Kidney glomerular epithelial cell (primary cell): ENCODE measurements at regions not wholly inside any gene's neighbourhood (a gene's known extent, or its start where the extent isn't known, plus 50 kb on each side); places are given as distances from the start of the nearest gene placed in this dataset.

ENCODE experiments used
- DNase-seq: peaks from one replicate; lab custom pipeline; 2025; lab: John Stamatoyannopoulos, UW

DNA sequence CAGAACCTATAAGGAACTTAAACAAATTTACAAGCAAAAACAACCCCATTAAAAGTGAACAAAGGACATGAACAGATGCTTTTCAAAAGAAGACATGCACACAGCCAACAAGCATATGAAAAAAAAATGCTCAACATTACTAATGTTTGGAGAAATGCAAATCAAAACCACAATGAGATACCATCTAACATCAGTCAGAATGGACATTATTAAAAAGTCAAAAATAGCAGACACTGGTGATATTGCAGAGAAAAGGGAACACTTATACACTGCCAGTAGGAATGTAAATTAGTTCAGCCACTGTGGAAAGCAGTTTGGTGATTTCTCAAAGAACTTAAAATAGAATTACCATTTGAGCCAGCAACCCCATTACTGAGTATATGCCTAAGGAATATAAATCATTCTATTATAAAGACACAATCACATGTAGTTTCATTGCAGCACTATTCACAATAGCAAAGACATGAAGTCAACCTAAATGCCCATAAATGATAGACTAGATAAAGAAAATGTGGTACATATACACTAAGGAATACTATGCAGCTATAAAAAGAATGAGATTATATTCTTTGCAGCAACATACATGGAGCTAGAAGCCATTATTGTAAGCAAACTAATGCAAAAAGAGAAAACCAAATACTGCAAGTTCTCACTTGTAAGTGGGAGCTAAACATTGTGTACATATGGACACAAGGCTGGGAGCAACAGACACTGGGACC, 1509.4 kb downstream of the TECRL start:
- no peak for DNase-seq

DNA sequence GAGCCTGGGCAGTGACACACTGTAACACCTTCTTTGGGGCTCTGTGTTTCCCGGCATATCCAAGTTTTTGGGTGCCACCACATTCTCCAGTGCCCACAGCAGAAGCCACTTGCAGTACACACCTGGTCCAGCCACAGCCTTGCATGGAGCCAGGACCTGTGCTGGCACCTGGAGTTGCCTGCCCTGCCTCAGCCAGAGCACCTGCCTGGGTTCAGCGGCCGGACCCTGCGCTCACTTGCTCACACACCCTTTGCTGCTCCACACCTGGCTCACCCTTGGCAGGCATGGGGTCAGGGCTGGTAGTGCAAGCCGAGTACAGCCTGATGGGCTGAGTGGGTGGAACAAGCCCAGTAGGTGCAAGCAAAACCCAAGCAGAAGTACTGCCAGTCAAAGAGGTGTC, 1511.1 kb downstream of the TECRL start:
- DNase-seq = no peak

DNA sequence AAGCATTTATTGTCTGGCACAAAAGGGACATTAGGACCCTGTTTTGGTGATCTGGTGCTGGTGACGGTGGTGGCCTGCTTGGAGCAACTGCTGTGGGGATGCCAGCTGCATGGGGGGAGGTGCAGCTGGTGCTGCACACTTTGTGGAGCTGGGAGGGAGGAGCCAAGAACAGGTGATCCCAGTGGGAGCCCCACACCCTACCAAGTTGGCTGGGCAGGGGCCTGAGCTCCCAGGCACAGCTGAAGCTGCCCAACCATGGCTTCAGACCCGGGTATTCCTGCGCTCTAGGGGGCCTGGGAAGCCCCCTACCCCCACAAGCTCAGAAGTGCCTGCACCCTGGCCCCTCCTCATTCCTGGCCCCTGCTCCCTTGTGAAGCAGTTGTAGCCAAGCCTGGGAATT, 1512.5 kb downstream of the TECRL start:
- DNase-seq = no peak

DNA sequence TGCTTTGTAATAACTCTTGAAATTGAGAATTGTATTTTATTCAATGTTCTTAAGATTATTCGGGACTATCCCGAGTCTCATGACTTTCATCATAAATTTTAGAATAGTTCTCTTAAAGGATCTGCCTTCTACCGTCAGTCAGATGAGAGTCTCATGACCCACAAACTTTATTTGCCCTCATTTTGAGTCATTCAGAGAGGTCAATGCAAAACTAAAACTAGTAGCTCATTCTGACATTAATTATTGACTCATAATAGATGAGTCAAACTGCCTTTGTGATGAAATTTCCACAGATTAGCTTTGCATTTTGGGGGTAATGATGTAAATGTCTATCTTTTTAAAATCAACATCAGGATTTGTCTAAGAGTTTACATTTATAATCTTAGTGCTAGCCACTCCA, 1527.3 kb downstream of the TECRL start:
- DNase-seq = no peak

DNA sequence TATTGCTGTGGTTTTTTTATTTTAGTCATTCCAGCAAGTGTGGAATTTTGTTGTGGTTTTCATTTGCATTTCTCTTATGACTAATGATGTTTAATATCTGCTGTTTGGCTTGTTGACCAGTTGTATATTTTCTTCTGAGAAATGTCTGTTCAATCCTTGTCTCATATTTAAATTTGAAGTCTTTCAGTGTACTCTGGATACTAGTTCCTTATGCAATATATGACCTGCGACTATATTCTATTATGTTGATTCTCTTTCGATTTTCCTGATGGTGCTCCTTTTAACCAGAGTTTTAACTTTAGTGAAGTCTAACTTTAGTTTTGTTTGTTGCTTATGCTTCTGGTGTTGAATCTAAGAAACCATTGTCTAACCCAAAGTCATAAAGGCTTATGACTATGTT, 1528.0 kb downstream of the TECRL start:
- no peak for DNase-seq

DNA sequence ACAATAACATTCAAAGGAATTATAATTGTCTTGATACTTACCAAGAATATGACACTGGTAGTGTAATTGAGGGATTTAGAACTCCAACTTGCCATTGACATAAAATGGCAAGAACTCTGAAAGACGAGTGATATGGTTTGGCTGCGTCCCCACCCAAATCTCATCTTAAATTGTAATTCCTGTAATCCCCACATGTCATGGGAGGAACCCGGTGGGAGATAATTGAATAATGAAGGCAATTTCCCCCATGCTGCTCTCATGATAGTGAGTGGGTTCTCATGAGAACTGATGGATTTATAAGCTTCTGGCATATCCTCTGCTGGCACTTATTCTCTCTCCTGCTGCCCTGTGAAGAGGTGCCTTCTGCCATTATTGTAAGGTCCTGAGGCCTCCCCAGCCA, 1536.4 kb downstream of the TECRL start:
- DNase-seq = no peak

DNA sequence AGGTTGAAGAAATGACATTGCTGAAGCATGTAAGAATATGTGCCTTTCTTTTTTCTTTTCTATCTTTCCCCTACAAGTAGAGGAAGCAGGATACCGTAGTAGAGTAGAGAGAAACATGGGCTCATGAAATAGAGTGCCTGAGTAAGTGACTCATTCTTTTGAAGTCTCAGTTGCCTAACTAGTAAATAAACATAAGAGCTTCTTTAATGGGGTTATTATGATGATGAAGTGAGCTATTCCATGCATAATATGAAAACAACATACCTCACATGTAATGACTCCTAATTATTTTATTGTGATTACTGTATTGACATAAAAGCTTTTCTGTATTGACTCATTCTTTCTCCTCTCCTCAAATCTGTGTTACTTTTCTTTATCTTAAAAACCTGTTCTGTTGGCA, 1538.2 kb downstream of the TECRL start:
- no peak for DNase-seq

DNA sequence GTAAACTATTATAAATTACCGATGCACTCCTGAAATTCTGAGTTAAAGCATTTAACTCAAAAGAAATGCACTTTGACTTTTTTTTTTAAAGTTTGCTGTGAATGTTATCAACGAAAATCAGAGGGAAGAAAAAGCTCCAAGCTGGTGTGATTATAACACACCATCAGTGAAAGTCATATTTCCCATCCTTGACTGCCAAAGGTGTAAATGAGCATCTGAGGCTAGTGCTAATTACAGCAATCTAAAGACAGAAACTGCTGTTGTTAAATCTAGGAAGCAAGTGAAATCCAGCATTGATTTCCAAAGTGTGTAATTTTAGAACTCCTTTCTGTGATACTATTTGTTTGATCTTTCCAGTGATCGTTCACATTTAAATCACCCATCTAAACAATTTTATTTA, 1538.8 kb downstream of the TECRL start:
- no peak for DNase-seq

DNA sequence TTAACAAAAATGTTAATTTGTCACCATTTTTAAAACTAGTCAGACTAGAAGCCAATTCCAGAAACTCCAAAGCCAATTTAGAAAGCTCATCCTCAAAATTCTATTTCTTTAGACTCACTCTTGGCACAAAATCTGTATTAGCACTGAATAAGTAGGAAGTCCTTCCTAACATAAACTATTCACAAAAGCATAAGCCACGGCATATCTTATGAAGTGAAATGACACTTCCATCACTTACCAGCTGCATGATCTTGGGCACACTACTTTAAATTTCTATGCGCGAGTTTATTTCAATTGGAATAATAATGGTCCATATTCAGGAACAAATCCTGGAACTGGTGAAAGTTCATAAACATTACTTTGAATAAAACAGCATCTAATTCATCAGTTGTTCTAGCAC, 1544.0 kb downstream of the TECRL start:
- DNase-seq = no peak

DNA sequence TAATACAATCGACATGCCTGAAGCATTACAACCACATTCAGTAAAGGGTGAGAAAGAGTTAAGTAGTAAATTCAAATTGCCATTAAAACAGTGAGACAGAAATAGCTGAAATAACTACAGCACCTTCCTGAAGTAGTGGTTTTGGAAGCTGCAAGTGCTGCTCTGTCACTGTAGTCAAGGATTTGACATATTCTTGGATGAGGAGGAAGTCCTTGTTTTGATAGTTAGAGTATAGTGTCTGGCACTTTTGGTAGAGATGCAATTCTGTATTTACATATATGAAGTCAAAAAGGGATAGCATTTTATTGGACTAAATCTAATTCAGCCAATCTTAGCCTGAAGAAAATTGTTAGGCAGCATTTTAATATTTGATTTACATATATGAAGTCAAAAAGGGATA, 1559.6 kb downstream of the TECRL start:
- DNase-seq = no peak

DNA sequence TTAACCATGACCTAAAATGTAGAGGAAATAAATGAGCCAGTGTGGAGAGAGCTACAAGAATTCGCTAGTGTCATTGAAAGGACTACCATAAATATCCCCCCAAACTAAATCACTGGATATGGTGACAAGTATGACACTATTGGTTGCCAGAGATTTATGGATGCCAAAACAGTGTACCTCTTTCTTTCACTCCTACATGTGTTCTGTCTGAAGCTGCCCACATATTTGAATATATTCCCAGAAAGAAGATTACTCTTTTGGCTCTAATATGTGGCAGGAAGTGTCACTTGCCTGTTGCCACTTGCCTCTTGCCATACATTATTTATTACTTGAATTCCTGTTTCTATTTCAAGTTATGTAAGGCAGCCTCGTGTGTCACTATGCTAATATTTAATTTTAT, 1573.6 kb downstream of the TECRL start:
- no peak for DNase-seq

DNA sequence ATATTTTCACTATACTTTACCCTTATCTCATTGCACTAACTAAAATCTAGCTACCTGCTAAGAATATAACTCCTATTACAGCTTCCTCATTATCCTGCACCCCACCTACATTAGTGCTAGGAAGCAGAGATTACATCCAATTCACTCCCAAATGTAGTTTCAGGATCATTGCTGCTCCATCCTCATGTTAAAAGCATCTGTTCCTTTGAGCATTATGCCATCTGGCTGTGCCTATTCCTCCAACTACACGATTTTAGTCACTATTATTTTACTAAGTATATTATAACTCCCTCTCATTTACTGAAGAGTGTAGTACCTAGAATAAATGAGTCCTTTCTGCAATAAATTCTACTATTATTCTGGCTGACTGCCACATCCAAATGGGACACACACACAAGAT, 1586.9 kb downstream of the TECRL start:
- DNase-seq = no peak

DNA sequence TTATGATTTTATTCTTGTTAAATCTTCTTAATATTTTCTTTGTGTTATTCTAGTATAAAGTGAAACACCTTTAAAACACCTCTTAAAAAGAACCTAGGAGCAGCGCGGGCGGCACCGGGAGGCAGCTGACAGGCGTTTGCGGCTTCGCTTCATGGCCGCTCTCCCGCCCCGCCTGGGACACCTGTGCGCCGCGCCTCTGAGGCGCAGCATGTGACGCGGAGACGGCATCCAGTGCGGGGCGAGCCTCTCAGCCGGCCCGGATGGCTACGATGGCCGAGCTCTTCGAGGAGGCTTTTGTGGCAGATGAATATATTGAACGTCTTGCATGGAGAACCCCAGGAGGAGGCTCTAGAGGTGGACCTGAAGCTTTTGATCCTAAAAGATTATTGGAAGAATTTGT, 1592.7 kb downstream of the TECRL start:
- no peak for DNase-seq

DNA sequence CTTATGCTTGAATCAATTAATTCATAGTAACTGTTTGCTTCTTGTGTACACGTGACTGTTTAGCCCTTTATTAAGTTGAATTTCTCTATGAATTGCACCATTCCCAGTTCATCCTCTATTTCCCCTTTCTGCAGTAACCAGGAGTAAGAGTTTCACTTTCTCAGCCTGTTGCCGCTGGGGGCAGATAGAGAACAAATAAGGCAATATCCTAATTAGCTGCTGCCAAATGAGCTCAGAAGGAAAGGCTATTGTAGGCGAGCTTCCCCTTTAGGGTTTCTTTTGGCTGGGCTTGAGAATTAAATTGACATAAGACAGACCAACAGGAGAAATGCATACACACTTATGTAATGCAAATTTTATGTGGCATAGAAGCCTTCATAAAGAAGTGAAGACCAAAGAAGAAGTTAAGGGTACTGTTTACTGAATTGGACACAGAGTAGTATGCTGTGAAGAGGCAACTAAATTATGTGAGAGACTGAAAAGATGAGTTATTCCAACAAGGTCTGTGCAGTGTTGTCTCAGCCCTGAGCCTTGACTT, 1594.7 kb downstream of the TECRL start:
- DNase-seq = no peak

DNA sequence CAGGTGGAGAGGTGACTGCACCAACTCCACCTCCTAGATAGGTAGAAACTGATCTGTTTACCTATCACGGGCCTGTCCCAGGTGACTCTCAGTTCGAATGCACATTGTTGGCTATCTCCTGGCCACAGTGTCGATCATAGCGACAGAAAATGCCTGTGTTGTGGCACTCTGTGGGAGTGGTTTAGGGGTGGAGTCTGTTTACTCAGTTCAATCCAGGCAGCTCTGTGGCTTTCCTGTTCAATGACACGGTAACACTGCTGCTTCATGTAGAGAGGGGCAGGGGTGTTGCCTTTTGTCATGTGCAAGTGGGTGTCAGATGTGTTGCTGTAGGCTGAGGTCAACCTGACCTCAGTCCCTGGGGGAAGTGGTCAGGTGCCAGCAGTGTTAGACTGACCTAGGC, 1602.4 kb downstream of the TECRL start:
- DNase-seq = no peak

DNA sequence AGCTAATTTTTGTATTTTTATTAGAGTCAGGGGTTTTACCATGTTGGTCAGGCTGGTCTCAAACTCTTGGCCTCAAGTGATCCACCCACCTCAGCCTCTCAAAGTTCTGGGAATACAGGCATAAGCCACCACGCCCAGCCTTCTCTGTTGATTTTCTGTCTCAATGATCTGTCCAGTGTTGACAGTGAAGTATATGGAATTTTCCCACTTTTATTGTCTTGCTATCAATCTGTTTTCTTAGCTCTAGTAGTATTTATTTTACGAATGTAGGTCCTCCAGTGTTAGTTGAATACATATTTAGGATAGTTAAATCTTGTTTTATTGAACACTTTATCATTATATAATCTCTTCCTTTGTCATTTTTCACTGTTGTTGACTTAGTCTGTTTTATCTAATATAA, 1603.9 kb downstream of the ADGRL3 start:
- no peak for DNase-seq

DNA sequence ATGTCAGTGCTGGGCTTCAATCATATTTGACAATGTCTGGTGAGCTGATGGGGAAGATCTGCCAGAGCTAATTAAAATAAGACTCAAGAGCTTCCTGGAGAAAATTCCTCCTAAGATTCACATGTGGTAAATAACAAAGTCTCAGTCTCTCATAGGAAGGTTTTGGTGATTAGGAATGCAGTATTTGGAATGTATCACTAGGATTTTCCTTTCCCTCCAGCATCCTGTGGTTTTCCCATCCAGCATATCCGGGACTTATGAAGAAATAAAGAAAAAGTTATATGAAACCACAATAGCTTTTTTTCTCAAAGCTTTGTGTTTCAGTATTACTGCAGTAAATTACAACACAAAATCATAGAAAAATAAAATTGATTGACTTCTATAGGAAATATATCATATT, 1597.1 kb downstream of the ADGRL3 start:
- no peak for DNase-seq

DNA sequence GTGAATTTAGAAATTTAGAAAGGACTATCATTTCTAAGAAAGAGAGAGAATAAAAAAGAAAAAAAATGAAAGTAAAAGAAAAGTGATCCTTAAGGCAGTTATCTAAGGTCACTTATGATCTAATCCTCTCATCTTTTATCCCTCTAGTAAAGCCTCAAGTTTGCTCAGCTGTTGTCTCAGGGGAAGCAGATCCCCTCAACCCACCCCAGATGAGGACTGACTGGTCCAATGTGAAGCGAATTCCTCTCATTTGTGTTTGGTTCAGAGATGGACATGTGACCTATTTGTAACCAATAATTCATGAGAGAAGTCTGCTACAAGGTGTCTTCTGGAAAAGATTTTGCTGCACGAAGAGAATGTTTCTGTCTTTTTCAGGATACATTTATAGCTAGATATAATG, 1591.3 kb downstream of the ADGRL3 start:
- DNase-seq = no peak

DNA sequence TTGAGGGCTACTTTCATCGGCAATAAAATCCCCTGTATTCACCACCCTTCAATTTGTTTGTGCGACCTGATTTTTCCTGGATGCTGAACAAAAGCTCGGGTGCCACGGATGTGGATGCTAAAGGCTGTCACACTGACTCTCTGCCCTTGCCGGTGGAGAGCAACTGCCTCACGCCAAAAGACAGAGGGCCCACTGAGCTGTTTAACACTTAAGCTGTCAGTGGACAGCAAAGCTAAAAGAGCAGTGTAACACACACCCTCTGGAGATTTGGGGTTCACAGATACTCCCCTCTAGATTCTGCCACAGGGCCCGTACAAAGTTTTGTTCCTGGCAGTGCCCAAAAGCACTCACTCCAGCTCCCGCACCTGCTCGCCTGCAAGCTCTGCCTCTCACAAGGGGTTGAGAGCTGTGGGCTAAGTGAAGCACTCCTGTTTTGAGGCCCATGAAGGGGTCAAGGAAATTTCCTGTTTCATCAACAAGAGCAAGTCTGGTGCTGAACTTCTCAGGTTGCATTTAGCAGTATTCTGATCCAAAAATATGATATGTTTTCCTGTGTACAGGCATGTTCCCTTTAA, 1571.9 kb downstream of the ADGRL3 start:
- no peak for DNase-seq

DNA sequence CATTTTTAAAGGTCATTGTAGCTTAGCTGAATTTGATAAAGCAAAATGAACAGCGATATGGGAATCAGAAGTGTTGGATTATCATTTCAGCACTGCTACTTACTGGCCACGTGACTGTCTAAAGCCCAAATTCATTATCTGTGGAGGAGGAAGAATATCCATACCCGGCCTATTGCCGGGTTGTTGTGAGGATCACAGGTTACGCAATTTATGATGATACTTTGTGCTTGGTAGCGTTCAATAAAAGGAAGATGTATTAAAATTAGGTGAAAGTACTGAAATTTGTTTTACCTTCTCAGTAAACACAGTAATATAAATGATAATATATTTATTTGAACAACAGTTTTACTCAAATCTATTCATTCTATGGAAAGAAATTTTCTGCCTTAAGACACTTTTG, 1540.2 kb downstream of the ADGRL3 start:
- DNase-seq = no peak

DNA sequence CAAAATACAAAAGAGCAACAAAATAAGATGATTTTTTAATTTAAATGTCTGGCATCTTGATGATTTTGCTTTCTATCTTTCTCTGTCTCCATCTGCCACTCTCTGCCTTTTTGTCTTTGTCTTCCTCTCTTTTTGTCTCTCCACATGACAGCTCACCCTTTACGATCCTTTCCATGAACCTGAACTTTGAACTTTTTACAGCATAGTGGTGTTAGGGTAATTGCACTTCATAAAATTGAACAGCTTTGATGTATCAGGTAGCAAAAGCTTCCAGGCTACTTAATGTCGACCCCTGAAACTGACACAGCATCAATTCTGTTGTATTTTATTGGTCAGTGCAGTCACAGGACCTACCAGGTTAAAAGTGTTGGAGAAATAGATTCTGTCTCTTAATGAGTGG, 1517.0 kb downstream of the ADGRL3 start:
- DNase-seq = no peak

DNA sequence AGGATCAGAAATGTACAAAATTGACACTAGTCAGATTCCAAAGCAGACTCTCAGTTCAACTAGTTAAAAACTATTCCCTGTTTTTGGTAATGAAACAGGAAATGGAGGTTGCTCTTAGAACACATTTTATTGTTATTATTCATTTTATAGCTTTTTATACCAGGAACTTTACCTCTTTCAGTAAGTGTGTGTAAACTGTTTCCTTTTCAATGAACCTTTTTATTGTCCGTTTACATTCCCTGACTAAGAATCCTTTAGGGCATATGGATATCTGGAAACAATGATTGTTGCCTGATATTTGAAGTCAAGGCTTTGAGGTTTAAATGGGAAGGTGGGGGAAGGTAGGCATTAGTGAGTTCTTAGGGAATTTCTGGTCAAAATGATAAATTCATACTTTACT, 1511.4 kb downstream of the ADGRL3 start:
- DNase-seq = no peak

DNA sequence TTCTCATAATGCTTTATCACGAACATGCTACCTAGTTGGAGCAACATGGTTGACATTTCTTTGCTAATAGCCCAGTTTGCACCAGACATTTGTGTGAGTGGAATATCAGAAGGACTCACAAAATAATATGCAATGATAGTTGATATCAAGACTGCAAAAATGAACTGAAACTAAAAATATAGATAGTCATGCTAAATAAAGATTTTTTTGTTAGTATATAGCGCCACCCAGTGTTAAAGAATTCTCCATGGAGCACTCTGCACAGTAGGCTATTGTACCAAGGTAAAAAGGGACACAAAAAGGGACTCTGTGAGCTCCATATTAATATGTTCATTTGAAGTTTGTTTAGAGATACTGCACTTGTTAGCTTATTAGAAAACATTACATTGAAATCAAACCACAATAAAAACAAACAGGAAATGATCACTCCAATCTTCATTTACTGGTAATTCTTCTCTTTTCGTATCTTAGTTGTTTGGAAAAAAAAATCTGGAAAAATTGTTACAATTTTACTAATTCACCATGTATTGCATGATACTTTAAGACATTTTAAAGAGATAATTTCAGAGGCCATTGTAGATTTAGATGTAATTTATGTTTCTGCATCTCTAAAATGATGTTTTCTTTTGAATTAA, 1509.6 kb downstream of the ADGRL3 start:
- peak; percentile 31 for DNase-seq

DNA sequence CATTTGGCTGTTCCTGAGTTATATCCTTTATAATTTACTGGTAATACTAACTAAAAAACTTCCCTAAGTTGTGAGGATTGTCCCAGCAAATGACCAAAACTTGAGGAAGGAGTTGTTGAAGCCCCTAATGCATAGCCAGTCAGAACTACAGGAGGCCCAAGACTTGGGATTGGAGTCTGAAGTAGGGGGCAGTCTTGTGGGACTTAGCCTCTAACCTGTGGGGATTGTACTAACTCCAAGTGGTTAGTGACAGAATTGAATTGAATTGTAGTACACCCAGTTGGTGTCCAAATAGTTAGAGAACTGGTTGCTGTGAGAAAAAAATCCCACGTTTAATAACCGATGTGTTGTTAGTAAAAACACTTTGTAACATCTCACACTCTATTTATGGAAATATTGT, 1506.3 kb downstream of the ADGRL3 start:
- no peak for DNase-seq
